GM21381 (cell line): ENCODE measurements at regions not wholly inside any gene's neighbourhood (a gene's known extent, or its start where the extent isn't known, plus 50 kb on each side); places are given as distances from the start of the nearest gene placed in this dataset.

Source experiments
- ATAC-seq: cut with Tn5 transposase; IDR thresholded peaks from one replicate; pipeline ENCODE4 v1.9.1; 2021; ENCODE audit warnings: mild to moderate bottlenecking, moderate library complexity; ENCODE audit not compliant: unreplicated experiment

DNA sequence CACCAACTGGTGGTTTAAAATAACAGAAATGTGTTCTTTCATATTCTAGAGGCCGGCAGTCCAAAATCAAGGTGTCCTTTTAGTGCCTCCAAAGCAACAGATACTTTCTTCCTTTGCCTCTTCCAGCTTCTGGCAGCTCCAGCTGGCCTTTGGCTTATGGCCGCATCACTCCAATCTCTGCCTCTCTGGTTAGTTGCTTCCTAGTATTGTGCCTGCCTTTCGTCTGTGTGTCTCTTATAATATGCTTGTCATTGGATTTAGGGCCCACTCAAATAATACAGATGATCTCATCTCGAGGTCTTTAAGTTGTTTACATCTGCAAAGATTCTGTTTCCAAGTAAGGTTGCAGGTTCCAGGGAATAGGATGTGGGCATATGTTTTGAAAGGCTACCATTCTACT, 855.2 kb upstream of the ID2 start:
- no peak for ATAC-seq

- no peak for ATAC-seq
These were observed 852.6 kb upstream of the ID2 start for GRCh38 chr2:7829241-7829640.

DNA sequence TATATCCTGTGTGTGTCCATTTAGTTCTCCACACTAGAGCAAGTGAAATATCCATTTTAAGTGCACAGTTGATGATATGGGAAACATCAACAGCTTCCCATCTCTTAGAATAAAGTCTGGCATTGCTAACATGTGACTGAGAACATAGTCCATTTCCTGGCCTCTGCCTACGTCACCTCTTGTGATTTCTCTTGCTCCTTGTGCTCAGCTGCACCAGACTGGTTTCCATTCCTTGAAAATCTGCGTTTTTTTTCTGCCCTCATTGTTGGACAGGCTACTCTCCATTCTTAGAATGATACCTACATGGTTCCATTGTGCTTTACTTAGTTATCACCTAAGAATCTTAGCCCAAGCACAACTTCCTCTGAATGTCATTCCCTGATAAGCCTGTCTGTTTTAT, 851.2 kb upstream of the ID2 start:
- no peak for ATAC-seq

- ATAC-seq = no peak
These were observed 846.7 kb upstream of the ID2 start for GRCh38 chr2:7835151-7835550.

GRCh38 chr2:7835693-7836680, 845.9 kb upstream of the ID2 start:
- ATAC-seq = peak; percentile 97

DNA sequence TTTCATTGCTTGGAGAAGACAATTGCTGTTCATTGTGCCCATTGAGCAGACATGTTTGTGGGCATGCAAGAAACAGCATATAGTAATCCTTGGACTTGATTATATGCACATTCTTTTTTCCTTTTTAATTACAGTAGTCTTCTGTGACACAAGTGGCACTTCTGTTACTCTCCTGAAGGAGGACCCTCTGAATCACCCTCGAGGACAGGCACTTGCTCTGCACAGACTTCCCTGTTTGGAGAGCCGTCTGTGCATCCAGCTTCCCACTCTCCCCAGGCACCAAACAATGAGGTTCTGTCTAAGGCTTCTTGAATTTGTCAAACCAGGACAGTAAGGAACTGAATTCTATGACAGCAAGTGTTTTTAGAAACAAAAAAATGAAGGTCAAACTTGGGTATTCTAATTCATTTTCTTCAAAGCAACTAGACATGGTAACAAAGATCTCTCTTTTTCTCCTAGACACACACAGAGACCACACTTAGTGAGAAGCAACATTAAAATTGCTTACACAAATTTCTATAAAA, 844.6 kb upstream of the ID2 start:
- ATAC-seq = no peak

GRCh38 chr2:7838669-7839068, 843.2 kb upstream of the ID2 start:
- no peak for ATAC-seq

DNA sequence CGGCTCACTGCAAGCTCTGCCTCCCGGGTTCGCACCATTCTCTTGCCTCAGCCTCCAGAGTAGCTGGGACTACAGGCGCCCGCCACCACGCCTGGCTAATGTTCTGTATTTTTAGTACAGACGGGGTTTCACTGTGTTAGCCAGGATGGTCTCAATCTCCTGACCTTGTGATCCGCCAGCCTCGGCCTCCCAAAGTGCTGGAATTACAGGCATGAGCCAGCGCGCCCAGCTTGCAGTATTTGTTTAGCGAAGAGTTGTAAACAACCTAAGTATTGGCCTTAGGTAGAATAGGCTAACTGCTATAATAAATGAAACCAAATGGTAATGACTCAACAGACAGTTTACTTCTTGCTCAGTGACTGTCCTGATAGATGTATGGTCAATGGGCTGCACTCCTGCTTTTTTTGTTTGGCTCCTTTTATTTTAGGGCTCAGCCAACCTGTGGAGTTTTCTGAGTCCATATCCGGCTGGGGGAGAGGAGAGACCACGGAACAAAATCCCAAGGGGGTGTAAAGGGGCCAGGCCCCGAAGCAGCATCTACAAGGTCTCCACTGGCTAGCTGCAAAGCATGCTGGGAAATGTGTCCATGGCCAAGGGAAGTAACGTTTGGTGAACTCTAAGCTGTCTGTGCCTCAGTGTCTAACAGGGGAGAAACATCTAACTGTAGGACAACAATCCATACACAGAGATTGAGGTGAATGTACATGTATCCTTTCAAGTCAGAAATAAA, 841.0 kb upstream of the ID2 start:
- ATAC-seq = no peak

DNA sequence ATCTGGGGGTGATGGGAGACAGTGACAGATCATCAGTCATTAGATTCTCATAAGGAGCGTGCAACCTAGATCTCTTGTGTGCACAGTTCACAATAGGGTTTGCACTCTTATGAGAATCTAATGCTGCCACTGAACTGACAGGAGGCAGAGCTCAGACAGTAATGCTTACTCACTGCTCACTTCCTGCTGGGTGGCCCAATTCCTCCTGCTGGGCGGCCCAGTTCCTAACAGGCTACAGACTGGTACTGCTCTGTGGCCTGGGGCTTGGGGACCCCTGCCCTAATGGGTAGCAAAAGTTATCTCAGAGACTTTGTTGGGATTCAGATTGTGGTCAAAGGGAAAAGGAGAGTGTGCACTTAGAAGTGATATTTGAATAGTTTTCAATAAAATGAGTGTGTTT, 840.1 kb upstream of the ID2 start:
- ATAC-seq = no peak

DNA sequence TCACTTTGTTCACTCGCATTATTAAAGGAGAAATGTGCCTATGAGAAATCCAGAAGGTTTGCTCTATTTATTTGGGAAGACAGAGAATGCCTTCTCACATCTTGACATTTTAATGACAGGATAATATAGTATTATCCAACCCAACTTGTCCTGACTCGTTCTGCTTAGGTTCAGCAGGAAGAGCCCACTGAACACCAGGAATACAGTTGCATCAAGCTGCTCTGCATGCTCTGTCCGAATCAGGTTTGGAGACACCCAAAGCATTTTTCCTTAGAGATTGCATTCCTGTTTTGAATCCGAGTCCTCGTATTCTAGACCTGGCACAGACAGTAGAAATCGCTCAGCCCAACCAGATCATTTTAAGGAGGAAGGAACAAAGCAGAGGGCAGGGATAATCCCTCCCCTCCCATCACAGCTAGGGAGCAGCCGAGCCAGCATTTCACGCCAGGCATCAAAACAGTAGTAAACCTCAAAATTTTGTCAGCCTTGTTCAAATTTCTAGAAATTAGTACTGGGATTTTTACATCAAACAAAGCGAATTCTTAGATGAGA, 837.4 kb upstream of the ID2 start:
- no peak for ATAC-seq

DNA sequence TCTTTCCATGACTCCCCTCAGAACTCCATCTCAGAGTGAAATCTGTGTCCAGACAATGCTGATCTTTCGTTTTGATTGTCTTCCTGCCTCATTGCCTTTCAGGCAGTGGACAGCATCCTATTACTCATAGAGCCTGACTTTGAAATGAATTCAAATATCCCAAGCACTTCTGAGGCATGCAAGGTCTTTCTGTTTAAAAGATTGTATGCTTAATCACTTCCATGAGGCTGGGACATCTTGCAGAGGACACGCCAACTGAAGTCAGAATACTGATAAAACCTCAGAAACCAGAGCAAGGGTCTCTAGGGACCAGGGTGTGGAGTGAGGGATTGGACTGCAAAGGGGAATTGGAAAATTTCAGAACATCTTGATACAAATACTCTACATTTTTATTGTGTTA, 836.5 kb upstream of the ID2 start:
- ATAC-seq = no peak

DNA sequence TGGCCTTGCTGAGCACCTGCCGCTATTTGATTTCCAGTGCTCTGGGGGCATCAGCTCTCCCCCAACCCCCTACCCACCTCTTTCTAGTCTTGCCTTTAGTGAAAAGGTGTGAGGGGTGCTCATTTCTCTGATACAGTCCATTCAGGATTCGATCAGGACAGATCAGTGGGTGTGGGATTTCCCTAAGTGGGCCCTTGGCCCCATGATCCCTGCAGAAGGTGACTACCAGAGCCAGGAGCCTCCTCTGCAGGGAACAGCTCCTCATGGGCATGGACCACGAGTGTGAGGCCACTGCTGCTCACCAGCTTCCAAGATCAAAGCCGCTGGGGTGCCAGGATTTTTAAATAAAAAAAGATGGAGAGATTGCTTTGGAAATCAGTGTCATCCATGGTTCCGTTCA, 835.2 kb upstream of the ID2 start:
- no peak for ATAC-seq

DNA sequence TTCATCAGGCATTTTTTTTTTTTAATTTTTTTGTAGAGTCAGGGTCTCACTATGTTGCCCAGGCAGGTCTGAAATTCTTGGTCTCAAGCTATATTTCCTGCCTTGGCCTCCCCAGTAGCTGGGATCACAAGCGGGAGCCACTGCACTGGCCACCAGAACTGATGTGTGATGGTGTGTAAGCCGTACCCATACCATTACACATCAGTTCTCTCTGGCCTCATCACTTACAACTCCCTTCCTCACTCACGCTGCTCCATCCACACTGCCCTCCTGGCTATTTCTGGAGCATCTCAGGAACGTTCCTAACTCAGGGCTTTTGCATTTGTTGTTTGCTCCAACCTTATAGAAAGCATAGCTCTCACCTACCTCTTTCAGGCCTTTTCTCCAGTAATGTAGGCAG, 834.5 kb upstream of the ID2 start:
- no peak for ATAC-seq

DNA sequence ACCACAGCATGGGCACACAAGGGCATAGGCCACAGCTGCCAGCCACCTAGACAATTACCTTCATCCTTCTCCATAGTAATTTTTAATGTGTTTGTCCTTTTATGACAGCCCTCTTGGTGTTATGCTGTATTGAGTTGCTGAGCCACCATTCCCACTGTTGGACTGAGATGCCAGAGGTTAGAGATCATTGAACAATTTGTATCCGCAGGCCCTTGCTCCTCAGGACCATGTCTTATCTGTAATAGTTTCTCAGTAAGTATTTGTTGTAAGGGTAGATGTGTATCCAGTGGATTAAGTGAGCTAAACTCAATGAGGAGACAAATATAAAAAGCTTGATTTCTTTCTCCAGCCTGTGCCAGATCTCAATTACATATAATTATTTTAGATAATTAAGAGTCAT, 832.8 kb upstream of the ID2 start:
- no peak for ATAC-seq

DNA sequence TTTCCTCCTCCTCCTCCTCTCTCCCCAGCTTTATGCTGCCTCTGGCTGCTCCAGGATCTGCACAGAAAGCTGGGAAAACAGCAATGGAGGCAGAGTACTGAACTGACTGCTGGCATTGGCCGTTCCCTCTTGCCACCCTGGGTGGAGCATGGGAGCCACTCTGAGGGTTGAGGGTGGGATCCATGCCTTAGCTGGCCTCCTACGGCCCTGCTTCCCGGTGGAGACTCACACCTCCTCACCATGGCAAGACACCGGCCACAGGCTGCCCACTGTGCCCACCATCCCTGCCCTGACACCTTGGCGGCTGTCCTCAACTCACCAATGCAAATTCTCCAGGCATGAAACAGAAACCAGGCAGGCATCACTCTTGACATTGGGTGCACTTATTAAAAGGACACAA, 832.3 kb upstream of the ID2 start:
- ATAC-seq = no peak

DNA sequence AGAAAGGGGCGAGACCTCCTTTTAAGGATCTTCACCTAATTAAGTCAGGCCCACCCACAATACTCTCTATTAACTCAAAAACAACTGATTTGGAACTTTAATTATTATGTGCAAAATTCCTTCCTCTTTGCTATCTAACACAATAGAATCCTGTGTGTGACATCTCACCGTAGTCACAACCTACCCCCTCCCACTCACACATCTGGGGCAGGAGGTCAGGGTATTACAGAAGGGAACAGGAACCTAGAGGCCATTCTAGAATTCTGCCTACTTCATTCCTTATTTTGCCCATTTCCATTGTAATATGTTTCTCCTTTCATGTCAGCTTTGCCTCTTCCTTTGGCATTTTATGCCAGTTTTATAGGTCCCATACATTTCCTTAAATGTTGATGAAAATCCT, 829.3 kb upstream of the ID2 start:
- no peak for ATAC-seq

- ATAC-seq = no peak
These were observed 824.0 kb upstream of the ID2 start for GRCh38 chr2:7857904-7858303.

GRCh38 chr2:7858624-7859023, 823.2 kb upstream of the ID2 start:
- ATAC-seq = no peak

DNA sequence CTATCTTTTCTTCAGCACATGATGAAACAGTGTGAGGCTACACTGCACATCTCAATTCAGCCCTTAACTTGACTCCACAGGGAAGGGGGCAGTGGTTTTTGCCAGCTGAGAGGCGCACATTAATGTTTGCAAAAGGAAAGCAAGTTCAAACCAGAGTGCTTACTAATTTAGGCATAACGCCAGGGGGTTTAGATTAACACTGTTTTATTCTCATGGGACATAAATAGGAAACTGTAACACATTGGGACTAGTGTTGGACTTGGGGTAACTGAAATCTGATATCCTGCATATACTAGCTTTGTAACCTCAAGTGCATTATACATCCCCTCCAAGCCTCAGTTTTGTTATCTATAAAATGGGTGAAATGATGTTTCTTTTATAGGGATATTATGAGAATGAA, 821.2 kb upstream of the ID2 start:
- no peak for ATAC-seq

DNA sequence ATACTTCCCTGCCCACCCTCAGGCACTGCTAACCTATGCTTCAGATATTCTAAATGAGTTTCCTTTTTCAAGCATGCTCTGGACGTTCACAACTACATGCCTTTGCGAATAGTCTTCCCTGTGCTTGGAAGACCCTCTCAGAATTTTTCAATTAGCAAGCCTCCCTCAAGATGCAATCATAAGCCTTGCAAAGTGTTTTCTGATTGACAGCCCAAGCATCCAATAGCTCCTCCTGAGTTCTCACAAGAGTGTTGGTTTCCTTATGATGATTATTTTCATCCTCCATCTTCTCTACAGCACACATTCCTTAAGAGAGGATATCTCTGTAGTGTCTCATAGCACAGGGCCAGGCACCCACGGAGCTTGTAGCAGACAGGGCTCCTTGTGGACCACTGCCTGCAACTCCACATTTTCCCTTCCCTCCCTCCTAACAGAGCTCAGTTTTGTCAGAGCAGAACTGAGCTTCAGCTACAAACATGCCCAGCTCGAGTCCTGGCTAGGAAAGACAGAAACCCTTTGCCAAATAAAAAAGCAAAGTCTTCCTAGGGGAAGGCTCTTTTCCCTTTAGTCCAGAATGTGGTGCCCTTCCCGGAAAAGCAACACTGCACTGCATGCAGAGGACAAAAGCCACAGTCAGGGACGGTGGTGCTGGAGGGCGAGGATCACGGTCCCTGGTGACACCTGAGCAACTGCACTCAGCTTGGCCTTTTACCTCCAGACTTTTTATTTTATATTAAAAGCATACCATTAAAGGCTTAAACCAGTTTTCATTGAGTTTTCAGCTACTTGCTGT, 819.8 kb upstream of the ID2 start:
- ATAC-seq = no peak

DNA sequence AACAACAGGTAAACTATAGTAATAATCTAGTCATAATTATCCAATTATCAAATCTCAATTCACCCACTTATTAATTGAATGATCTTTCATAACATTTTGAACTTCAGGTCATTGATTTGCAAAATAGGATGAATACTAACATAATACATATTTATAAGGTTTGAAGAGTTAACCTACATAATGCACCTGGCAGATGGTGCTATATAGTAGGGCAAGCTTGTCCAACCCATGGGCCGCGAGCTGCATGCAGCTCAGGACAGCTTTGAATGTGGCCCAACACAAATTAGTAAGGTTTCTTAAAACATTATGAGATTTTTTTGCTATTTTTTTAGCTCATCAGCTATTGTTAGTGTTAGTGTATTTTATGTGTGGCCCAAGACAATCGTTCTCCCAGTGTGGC, 815.8 kb upstream of the ID2 start:
- no peak for ATAC-seq
